Peyer's patch (tissue), 4 donors: ENCODE measurements at regions not wholly inside any gene's neighbourhood (a gene's known extent, or its start where the extent isn't known, plus 50 kb on each side); places are given as distances from the start of the nearest gene placed in this dataset.

Experiments used
- DNase-seq, 3 donors: peaks; one replicate each; pipeline ENCODE4 v3.0.0-alpha.2; 2017 to 2019
- H3K27ac ChIP-seq, 4 donors: fragments of 200-600 bp; sonication (generic); one replicate each; pipeline ENCODE4 v1.5.1; 2016 to 2019
- H3K27me3 ChIP-seq, 2 donors: fragments of 200-600 bp; sonication (generic); one replicate each; pipeline ENCODE4 v1.5.1; 2019
- H3K36me3 ChIP-seq, 3 donors: fragments of 200-600 bp; sonication (generic); one replicate each; pipeline ENCODE4 v1.5.1; 2016 to 2019
- H3K4me1 ChIP-seq, 4 donors: fragments of 200-600 bp; sonication (generic); one replicate each; pipeline ENCODE4 v1.5.1; 2016 to 2019
- H3K4me3 ChIP-seq, 4 donors: fragments of 200-600 bp; sonication (generic); 1 replicate in 3 of 4; 2 replicates in 1 of 4; pipeline ENCODE4 v1.5.1; 2016 to 2019; ENCODE audit warnings: mild to moderate bottlenecking in 1 of 4
- H3K9me3 ChIP-seq, 4 donors: fragments of 200-600 bp; sonication (generic); one replicate each; pipeline ENCODE4 v1.5.1; 2016 to 2019; ENCODE audit warnings: mild to moderate bottlenecking in 1 of 4
- CTCF ChIP-seq, 6 experiments: fragments of 450-650 bp in 4 of 6; fragments of 200-600 bp in 2 of 6; sonication (generic) in 1 of 6; IDR thresholded peaks; one replicate each; pipeline ENCODE4 v1.5.1; 2017 to 2019; ENCODE audit warnings: antibody characterized with exemption in 6 of 6, mild to moderate bottlenecking in 3 of 6, moderate library complexity in 1 of 6
- POLR2A ChIP-seq, 2 donors: fragments of 450-650 bp; IDR thresholded peaks; one replicate each; pipeline ENCODE4 v1.5.1; 2017; ENCODE audit warnings: antibody characterized with exemption in 2 of 2, mild to moderate bottlenecking in 2 of 2, moderate library complexity in 2 of 2

- no peak for TF ChIP-seq POLR2A (IDR thresholded peaks at IDR 0.05)
- TF ChIP-seq CTCF (IDR thresholded peaks at IDR 0.05), result no peak
- no peak overlapping the region for H3K27ac ChIP-seq
- no peak for DNase-seq
- no peaks in the 10 kb centered on the region for H3K36me3 ChIP-seq
- no peak overlapping the region for H3K4me3 ChIP-seq
- no peaks in the 10 kb centered on the region for H3K4me1 ChIP-seq
- no peaks in the 10 kb centered on the region for H3K27me3 ChIP-seq
- peaks cover 0 to 3% (median 0%) of the 10 kb centered on the region in 4 donors for H3K9me3 ChIP-seq
Observed at GRCh38 chr4:188606635-188607034, 467.4 kb downstream of the TRIML1 start.

GRCh38 chr4:188611143-188611542 is 471.9 kb downstream of the TRIML1 start:
- DNase-seq, result no peak
- no peak overlapping the region for H3K4me3 ChIP-seq
- H3K27me3 ChIP-seq, result no peaks in the 10 kb centered on the region
- TF ChIP-seq CTCF (IDR thresholded peaks at IDR 0.05), result no peak
- TF ChIP-seq POLR2A (IDR thresholded peaks at IDR 0.05), result no peak
- no peaks in the 10 kb centered on the region for H3K36me3 ChIP-seq
- no peaks in the 10 kb centered on the region for H3K4me1 ChIP-seq
- H3K9me3 ChIP-seq, result no peaks in the 10 kb centered on the region
- H3K27ac ChIP-seq, result no peak overlapping the region

DNA sequence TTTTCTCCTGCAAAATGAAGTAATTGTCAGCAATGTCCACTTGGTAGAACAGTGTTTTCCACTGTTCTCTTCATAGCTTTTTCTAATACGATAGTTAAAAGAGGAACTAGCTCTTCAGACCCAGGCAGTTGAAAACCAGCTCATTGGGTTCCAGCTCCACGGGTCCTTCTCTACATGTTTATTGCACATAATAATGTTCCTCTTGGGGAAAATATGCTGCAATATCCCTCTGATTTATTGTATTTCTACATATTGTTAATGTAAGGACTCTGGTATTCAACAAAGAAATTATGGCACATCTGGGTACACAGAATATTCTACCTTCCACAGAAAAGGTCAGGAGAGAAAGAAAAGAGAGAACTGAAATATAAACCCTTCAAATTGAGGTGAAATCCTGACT is 473.4 kb downstream of the TRIML1 start:
- no peak for TF ChIP-seq CTCF (IDR thresholded peaks at IDR 0.05)
- no peak for TF ChIP-seq POLR2A (IDR thresholded peaks at IDR 0.05)
- no peaks in the 10 kb centered on the region for H3K4me1 ChIP-seq
- no peak overlapping the region for H3K27ac ChIP-seq
- no peak overlapping the region for H3K4me3 ChIP-seq
- no peaks in the 10 kb centered on the region for H3K9me3 ChIP-seq
- DNase-seq, result no peak
- H3K27me3 ChIP-seq, result no peaks in the 10 kb centered on the region
- no peaks in the 10 kb centered on the region for H3K36me3 ChIP-seq

DNA sequence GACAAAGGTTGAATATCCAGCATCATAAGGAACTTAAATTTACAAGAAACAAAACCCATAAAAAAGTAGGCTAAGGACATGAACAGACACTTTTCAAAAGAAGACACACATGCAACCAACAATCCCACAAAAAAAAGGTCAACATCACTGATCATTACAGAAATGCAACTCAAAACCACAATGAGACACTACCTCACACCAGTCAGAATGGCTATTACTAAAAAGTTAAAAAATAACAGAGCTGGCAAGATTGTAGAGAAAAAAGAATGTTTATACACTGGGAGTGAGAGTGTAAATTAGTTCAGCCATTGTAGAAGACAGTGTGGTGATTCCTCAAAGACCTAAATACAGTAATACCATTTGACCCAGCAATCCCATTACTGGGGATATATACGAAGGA is 474.7 kb downstream of the TRIML1 start:
- no peak for DNase-seq
- Histone ChIP-seq H3K36me3 (no peaks in the 10 kb centered on the region), H3K9me3 (peaks cover 0 to 3% (median 0%) of the 10 kb centered on the region in 4 donors), H3K27ac (no peak overlapping the region), H3K27me3 (no peaks in the 10 kb centered on the region), H3K4me1 (no peaks in the 10 kb centered on the region), H3K4me3 (no peak overlapping the region)
- TF ChIP-seq POLR2A (IDR thresholded peaks at IDR 0.05) (no peak), CTCF (IDR thresholded peaks at IDR 0.05) (no peak)

DNA sequence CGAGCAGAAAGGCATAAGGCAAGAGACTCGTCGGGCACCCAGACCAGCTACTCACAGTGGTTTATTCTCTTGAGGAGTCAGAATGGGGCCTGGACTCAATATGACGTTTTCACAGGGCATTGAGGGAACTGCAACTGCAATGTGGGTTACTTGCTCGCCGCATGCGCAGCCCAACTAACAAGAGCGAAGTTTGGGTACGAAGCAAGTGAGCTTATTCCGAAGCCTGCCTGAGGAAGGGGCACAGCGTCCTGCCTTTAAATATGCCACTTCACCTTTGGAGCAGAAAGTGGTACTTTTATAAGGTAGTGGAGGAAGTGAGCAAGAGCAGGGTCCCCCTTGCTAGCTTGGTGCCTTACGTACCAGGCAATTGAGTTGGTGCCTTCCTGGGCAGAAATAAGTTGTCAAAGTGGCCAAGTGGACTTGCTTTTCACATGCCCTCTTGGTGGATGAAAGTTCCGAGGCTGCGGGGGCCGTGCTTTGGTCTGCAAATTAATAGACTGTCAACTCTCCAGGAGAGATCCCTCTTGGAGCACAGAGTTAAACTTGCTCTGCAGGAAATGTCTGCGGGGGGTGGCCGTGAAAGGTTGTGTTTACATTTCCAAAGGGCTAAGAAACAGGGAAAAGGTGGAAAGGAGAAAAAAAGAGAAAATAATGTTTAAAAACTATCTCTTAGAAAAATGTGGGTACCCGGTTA is 480.4 kb downstream of the TRIML1 start:
- H3K4me3 ChIP-seq, result no peak overlapping the region
- H3K9me3 ChIP-seq, result peaks cover 0 to 3% (median 0%) of the 10 kb centered on the region in 4 donors
- no peaks in the 10 kb centered on the region for H3K4me1 ChIP-seq
- TF ChIP-seq CTCF (IDR thresholded peaks at IDR 0.05) (no peak), POLR2A (IDR thresholded peaks at IDR 0.05) (no peak)
- no peaks in the 10 kb centered on the region for H3K27me3 ChIP-seq
- DNase-seq, result no peak
- H3K36me3 ChIP-seq, result no peaks in the 10 kb centered on the region
- H3K27ac ChIP-seq, result no peak overlapping the region

DNA sequence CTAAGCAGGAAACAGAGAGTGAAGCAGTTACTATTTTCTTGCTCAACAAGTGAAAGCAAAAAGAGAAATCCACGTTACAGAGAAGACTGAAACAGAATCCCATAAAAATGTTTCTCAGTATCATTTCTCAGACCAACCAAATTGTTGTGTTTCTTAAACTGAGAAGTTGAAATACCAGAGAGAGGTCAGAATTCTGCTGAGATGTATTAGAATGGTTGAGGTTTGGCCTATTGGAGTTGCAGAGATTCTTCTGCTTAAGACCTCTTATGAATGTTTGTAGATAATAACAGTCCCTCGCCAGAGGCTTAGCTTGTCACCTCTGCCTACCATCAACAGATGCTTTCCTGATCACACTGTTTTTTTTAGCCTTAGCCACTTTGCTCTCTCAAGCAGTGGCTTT is 481.4 kb downstream of the TRIML1 start:
- Histone ChIP-seq H3K27ac (no peak overlapping the region), H3K4me3 (no peak overlapping the region), H3K36me3 (no peaks in the 10 kb centered on the region), H3K27me3 (no peaks in the 10 kb centered on the region), H3K4me1 (no peaks in the 10 kb centered on the region), H3K9me3 (peaks cover 0 to 3% (median 0%) of the 10 kb centered on the region in 4 donors)
- no peak for DNase-seq
- TF ChIP-seq POLR2A (IDR thresholded peaks at IDR 0.05) (no peak), CTCF (IDR thresholded peaks at IDR 0.05) (no peak)
